Common myeloid progenitor, CD34-positive (primary cell): ENCODE measurements at regions not wholly inside any gene's neighbourhood (a gene's known extent, or its start where the extent isn't known, plus 50 kb on each side); places are given as distances from the start of the nearest gene placed in this dataset.
A peak's percentile ranks its signal among the peaks of the same experiment; 100 is the strongest.

ENCODE experiments used
- CTCF ChIA-PET: fragments of 350-600 bp; sonication (Branson Sonifier 250); formaldehyde crosslinking; loops from one replicate; lab custom pipeline; 2021; ENCODE audit warnings: antibody characterized with exemption; lab: Charles Lee
- POLR2A ChIA-PET: fragments of 350-600 bp; sonication (Branson Sonifier 250); formaldehyde crosslinking; loops from one replicate; lab custom pipeline; 2021; ENCODE audit warnings: antibody characterized with exemption; lab: Charles Lee
- DNase-seq, 3 donors: peaks; one replicate each; pipeline versions ENCODE4 v3.0.0 to v3.0.0-alpha.2; 2013
- H3K27ac ChIP-seq, 2 experiments: 1 replicate in 1 of 2; 2 replicates in 1 of 2; pipeline ENCODE4 v1.7.0; 2013; ENCODE audit warnings: inconsistent platforms in 2 of 2, low read length in 2 of 2, mild to moderate bottlenecking in 2 of 2, low read depth in 1 of 2, moderate library complexity in 1 of 2; ENCODE audit not compliant: severe bottlenecking in 2 of 2, insufficient read depth in 1 of 2, poor library complexity in 1 of 2
- H3K27me3 ChIP-seq, 5 experiments: replicated peaks in 2 of 5; 1 replicate in 3 of 5; 2 replicates in 2 of 5; pipeline versions ENCODE4 v1.6.1 to v1.7.0; 2013; ENCODE audit warnings: low read length in 4 of 5, mild to moderate bottlenecking in 2 of 5, moderate library complexity in 2 of 5, inconsistent platforms in 1 of 5; ENCODE audit not compliant: insufficient read depth in 5 of 5, control insufficient read depth in 4 of 5
- H3K36me3 ChIP-seq, 4 experiments: 1 replicate in 2 of 4; 2 replicates in 2 of 4; pipeline versions ENCODE4 v1.6.1 to v1.7.0; 2013; ENCODE audit warnings: low read length in 3 of 4, control low read depth in 1 of 4, mild to moderate bottlenecking in 1 of 4; ENCODE audit not compliant: control insufficient read depth in 4 of 4, insufficient read depth in 4 of 4
- H3K4me1 ChIP-seq, 4 experiments: 1 replicate in 3 of 4; 2 replicates in 1 of 4; pipeline versions ENCODE4 v1.6.1 to v1.7.1; 2013; ENCODE audit warnings: low read length in 3 of 4, mild to moderate bottlenecking in 3 of 4, control low read depth in 1 of 4, inconsistent platforms in 1 of 4, moderate library complexity in 1 of 4; ENCODE audit not compliant: control insufficient read depth in 4 of 4, insufficient read depth in 4 of 4; ENCODE audit errors: control extremely low read depth in 1 of 4
- H3K4me3 ChIP-seq, 7 experiments: 1 replicate in 4 of 7; 2 replicates in 3 of 7; pipeline versions ENCODE4 v1.5.1 to v1.7.0; 2013; ENCODE audit warnings: mild to moderate bottlenecking in 7 of 7, low read length in 6 of 7, moderate library complexity in 6 of 7, inconsistent platforms in 2 of 7, low read depth in 2 of 7, control low read depth in 1 of 7; ENCODE audit not compliant: insufficient read depth in 4 of 7, control insufficient read depth in 1 of 7; ENCODE audit errors: extremely low read depth in 1 of 7
- H3K9me3 ChIP-seq, 5 experiments: 1 replicate in 4 of 5; 2 replicates in 1 of 5; pipeline versions ENCODE4 v1.6.1 to v1.7.1; 2013; ENCODE audit warnings: low read length in 4 of 5, mild to moderate bottlenecking in 2 of 5, inconsistent platforms in 1 of 5, low read depth in 1 of 5, moderate library complexity in 1 of 5; ENCODE audit not compliant: control insufficient read depth in 4 of 5, insufficient read depth in 2 of 5; ENCODE audit errors: control extremely low read depth in 1 of 5
- WGBS: methylation state at CpG from one replicate; pipeline ENCODE4 v1.1.5; 2013; ENCODE audit not compliant: insufficient coverage; 5-methylcytosine and 5-hydroxymethylcytosine counted together

DNA sequence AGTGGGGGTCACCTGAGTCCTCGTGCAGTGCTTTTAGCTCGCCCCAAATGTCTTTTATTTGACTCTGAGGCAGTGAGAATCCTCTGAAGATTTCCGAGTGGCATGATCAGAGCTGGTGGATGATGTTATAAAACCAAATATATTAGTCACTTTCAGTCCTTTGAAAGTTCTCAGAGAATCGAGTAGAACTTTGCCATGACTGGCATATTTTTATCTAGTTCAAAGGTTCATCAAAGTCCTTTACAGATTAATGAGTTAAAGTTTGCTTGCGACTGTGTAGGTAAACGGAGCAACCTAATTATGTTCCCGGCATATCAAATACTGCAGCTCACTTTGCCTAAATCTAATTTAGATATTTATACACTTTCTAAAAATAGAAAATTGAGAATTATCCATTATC is 498.5 kb upstream of the NOX3 start:
- ChIA-PET CTCF (no interaction called here), POLR2A (no interaction called here)
- DNase-seq = no peak
- no peaks in the 10 kb centered on the region for H3K4me1 ChIP-seq
- H3K9me3 ChIP-seq = no peaks in the 10 kb centered on the region
- H3K4me3 ChIP-seq = no peak overlapping the region
- H3K27ac ChIP-seq = no peak overlapping the region
- no peaks in the 10 kb centered on the region for H3K27me3 ChIP-seq
- WGBS = no CpG with 5 or more reads among the region's 7 CpGs
- peaks cover 0 to 6% (median 1%) of the 10 kb centered on the region in 4 experiments for H3K36me3 ChIP-seq

- POLR2A ChIA-PET = no interaction called here
Observed at GRCh38 chr6:155949256-155949655, 493.6 kb upstream of the NOX3 start.

DNA sequence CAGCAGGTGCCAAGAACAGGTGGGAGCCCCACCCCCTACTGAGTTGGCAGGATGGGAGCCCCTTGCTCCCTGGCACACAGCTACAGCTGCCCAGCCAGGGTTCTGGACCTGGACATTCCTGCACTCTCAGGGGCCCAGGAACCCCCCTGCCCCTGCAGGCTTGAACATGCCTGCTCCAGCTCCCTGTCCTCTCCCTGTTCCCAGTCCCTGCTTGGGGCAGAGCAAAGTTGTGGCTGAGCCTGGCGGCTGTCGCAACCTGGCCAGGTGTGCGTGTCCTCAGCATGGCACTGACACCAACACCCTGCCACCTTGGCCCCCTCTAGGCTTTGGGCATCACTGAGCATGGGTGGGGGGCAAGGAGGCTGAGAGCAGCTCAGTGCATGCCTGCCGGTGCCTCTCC is 491.2 kb upstream of the NOX3 start:
- Histone ChIP-seq H3K27me3 (no peaks in the 10 kb centered on the region), H3K36me3 (peaks cover 0 to 24% (median 2%) of the 10 kb centered on the region in 4 experiments), H3K9me3 (peaks cover 0 to 25% (median 22%) of the 10 kb centered on the region in 5 experiments), H3K27ac (no peak overlapping the region), H3K4me3 (no peak overlapping the region), H3K4me1 (no peaks in the 10 kb centered on the region)
- CTCF ChIA-PET = no interaction called here
- 98% methylated on average over 4 of the region's 4 CpGs for WGBS
- POLR2A ChIA-PET = no interaction called here
- no peak for DNase-seq

More at GRCh38 chr6:155949256-155949655, 493.6 kb upstream of the NOX3 start:
- peaks cover 0 to 25% (median 22%) of the 10 kb centered on the region in 5 experiments for H3K9me3 ChIP-seq
- no peaks in the 10 kb centered on the region for H3K27me3 ChIP-seq
- no peaks in the 10 kb centered on the region for H3K4me1 ChIP-seq
- WGBS = 100% methylated on average over 3 of the region's 3 CpGs
- CTCF ChIA-PET = no interaction called here
- peaks cover 0 to 24% (median 2%) of the 10 kb centered on the region in 4 experiments for H3K36me3 ChIP-seq
- DNase-seq = no peak
- no peak overlapping the region for H3K27ac ChIP-seq
- no peak overlapping the region for H3K4me3 ChIP-seq

GRCh38 chr6:155943635-155944034 is 488.0 kb upstream of the NOX3 start:
- Histone ChIP-seq H3K4me3 (no peak overlapping the region), H3K27ac (no peak overlapping the region), H3K36me3 (peaks cover 0 to 18% (median under 1%) of the 10 kb centered on the region in 4 experiments), H3K9me3 (peaks cover 0 to 24% (median 22%) of the 10 kb centered on the region in 5 experiments), H3K4me1 (no peaks in the 10 kb centered on the region), H3K27me3 (no peaks in the 10 kb centered on the region)
- CTCF ChIA-PET = no interaction called here
- POLR2A ChIA-PET = no interaction called here
- no CpG with 5 or more reads among the region's 1 CpG for WGBS
- peak in 2 of 3 donors; percentile 7 to 20 for DNase-seq

GRCh38 chr6:155939253-155939652 is 483.6 kb upstream of the NOX3 start:
- Histone ChIP-seq H3K4me1 (peaks cover 0 to 3% (median 2%) of the 10 kb centered on the region in 4 experiments), H3K9me3 (peaks cover 0 to 8% (median 0%) of the 10 kb centered on the region in 5 experiments), H3K36me3 (no peaks in the 10 kb centered on the region), H3K27ac (no peak overlapping the region), H3K27me3 (no peaks in the 10 kb centered on the region), H3K4me3 (no peak overlapping the region)
- no peak for DNase-seq
- CTCF ChIA-PET = no interaction called here
- POLR2A ChIA-PET = no interaction called here

DNA sequence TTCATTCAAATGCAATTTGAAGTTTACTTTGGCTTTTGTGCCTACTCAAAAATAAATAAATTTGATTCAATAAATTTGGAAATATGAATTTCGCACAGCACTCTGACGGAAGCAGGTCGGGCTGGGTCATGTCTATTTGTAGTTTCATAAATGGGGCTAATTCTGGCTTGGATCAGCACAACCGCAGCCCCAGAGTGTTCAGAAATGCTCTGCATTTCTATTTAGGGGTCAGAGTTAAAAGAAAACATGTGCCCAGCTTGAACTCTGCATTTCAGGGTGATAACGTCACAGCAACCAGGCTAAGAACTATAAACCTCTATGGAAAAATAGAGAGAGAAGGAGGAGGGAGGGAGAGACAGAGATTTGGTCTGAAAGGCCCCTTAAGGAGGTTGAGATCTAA is 480.9 kb upstream of the NOX3 start:
- WGBS = 95% methylated on average over 4 of the region's 5 CpGs
- Histone ChIP-seq H3K4me3 (no peak overlapping the region), H3K4me1 (peaks cover 0 to 3% (median 2%) of the 10 kb centered on the region in 4 experiments), H3K27ac (no peak overlapping the region), H3K27me3 (no peaks in the 10 kb centered on the region), H3K36me3 (peaks cover 0 to 3% (median 0%) of the 10 kb centered on the region in 4 experiments), H3K9me3 (peaks cover 0 to 22% (median 6%) of the 10 kb centered on the region in 5 experiments)
- ChIA-PET POLR2A (no interaction called here), CTCF (no interaction called here)
- DNase-seq = no peak

- peaks cover 0 to 3% (median 0%) of the 10 kb centered on the region in 4 experiments for H3K36me3 ChIP-seq
- ChIA-PET CTCF (no interaction called here), POLR2A (no interaction called here)
- 100% methylated on average over 1 of the region's 5 CpGs for WGBS
- DNase-seq = no peak
- no peaks in the 10 kb centered on the region for H3K27me3 ChIP-seq
- no peak overlapping the region for H3K4me3 ChIP-seq
- H3K27ac ChIP-seq = no peak overlapping the region
- peaks cover 0 to 3% (median 2%) of the 10 kb centered on the region in 4 experiments for H3K4me1 ChIP-seq
- peaks cover 0 to 24% (median 6%) of the 10 kb centered on the region in 5 experiments for H3K9me3 ChIP-seq
Observed at GRCh38 chr6:155936127-155936526, 480.5 kb upstream of the NOX3 start.
